ENCODE measurements at regions not wholly inside any gene's neighbourhood (a gene's known extent, or its start where the extent isn't known, plus 50 kb on each side); places are given as distances from the start of the nearest gene placed in this dataset.

GRCh38 chr2:154608438-154608837, 90.1 kb upstream of the KCNJ3 start:
- ChIA-PET CTCF (no interaction called here), POLR2A (ENCODE audit: low non-redundant PET) (no interaction called here)
- no TSS peak for BruUV-seq (replicated peaks)
- Histone ChIP-seq H3K9me3 (ENCODE audit: low read depth, low read length, poor library complexity, severe bottlenecking) (no peaks in the 10 kb centered on the region), H3K4me3 (ENCODE audit: low read depth, low read length, poor library complexity, severe bottlenecking) (no peak overlapping the region), H3K36me3 (ENCODE audit: insufficient read depth, low read length, poor library complexity, severe bottlenecking) (no peaks in the 10 kb centered on the region), H3K4me1 (ENCODE audit: insufficient read depth, low read length, poor library complexity, severe bottlenecking) (no peaks in the 10 kb centered on the region), H3K27me3 (replicated peaks; ENCODE audit: insufficient read depth, low read depth, low read length, poor library complexity) (no peaks in the 10 kb centered on the region), H3K27ac (ENCODE audit: low read depth, low read length, poor library complexity, severe bottlenecking) (no peak overlapping the region)
- intact Hi-C loops (cut with micrococcal nuclease; ENCODE audit: unreplicated experiment): no loop called here
- DNase-seq (ENCODE audit: low spot score): no peak
- TF ChIP-seq EZH2 (IDR thresholded peaks at IDR 0.05; ENCODE audit: borderline replicate concordance, low read depth, low read length, poor library complexity, severe bottlenecking): no peak
- no peak for TF ChIP-seq CTCF (conservative IDR thresholded peaks at IDR 0.05; ENCODE audit: low read depth, low read length)

- no peak overlapping the region for H3K27ac ChIP-seq (ENCODE audit: low read depth, low read length, poor library complexity, severe bottlenecking)
- no peaks in the 10 kb centered on the region for H3K36me3 ChIP-seq (ENCODE audit: insufficient read depth, low read length, poor library complexity, severe bottlenecking)
- CTCF ChIA-PET: no interaction called here
- H3K4me1 ChIP-seq (ENCODE audit: insufficient read depth, low read length, poor library complexity, severe bottlenecking): no peaks in the 10 kb centered on the region
- H3K9me3 ChIP-seq (ENCODE audit: low read depth, low read length, poor library complexity, severe bottlenecking): no peaks in the 10 kb centered on the region
- POLR2A ChIA-PET (ENCODE audit: low non-redundant PET): no interaction called here
- intact Hi-C loops (cut with micrococcal nuclease; ENCODE audit: unreplicated experiment): no loop called here
- H3K27me3 ChIP-seq (replicated peaks; ENCODE audit: insufficient read depth, low read depth, low read length, poor library complexity): no peaks in the 10 kb centered on the region
- TF ChIP-seq CTCF (conservative IDR thresholded peaks at IDR 0.05; ENCODE audit: low read depth, low read length): no peak
- no peak for TF ChIP-seq EZH2 (IDR thresholded peaks at IDR 0.05; ENCODE audit: borderline replicate concordance, low read depth, low read length, poor library complexity, severe bottlenecking)
- no peak for DNase-seq (ENCODE audit: low spot score)
- BruUV-seq (replicated peaks): no TSS peak
- no peak overlapping the region for H3K4me3 ChIP-seq (ENCODE audit: low read depth, low read length, poor library complexity, severe bottlenecking)
Observed at GRCh38 chr2:154614906-154615305, 83.6 kb upstream of the KCNJ3 start.

- H3K9me3 ChIP-seq (ENCODE audit: low read depth, low read length, poor library complexity, severe bottlenecking): no peaks in the 10 kb centered on the region
- no peaks in the 10 kb centered on the region for H3K27me3 ChIP-seq (replicated peaks; ENCODE audit: insufficient read depth, low read depth, low read length, poor library complexity)
- ChIA-PET POLR2A (ENCODE audit: low non-redundant PET) (no interaction called here), CTCF (no interaction called here)
- no peak overlapping the region for H3K4me3 ChIP-seq (ENCODE audit: low read depth, low read length, poor library complexity, severe bottlenecking)
- TF ChIP-seq EZH2 (IDR thresholded peaks at IDR 0.05; ENCODE audit: borderline replicate concordance, low read depth, low read length, poor library complexity, severe bottlenecking): no peak
- intact Hi-C loops (cut with micrococcal nuclease; ENCODE audit: unreplicated experiment): no loop called here
- no peak for DNase-seq (ENCODE audit: low spot score)
- no TSS peak for BruUV-seq (replicated peaks)
- peaks cover 6% of the 10 kb centered on the region for H3K4me1 ChIP-seq (ENCODE audit: insufficient read depth, low read length, poor library complexity, severe bottlenecking)
- H3K27ac ChIP-seq (ENCODE audit: low read depth, low read length, poor library complexity, severe bottlenecking): no peak overlapping the region
- no peaks in the 10 kb centered on the region for H3K36me3 ChIP-seq (ENCODE audit: insufficient read depth, low read length, poor library complexity, severe bottlenecking)
Observed at GRCh38 chr2:154616659-154617058, 81.8 kb upstream of the KCNJ3 start.

GRCh38 chr2:154620471-154620870, 78.0 kb upstream of the KCNJ3 start:
- CTCF ChIA-PET: no interaction called here
- intact Hi-C loops (cut with micrococcal nuclease; ENCODE audit: unreplicated experiment): loop anchor here (2.0 to 5.0 kb wide), 2 partner anchors 168 to 692 kb away; no protein-coding TSS in a partner anchor
- Histone ChIP-seq H3K4me1 (ENCODE audit: insufficient read depth, low read length, poor library complexity, severe bottlenecking) (peaks cover 6% of the 10 kb centered on the region), H3K36me3 (ENCODE audit: insufficient read depth, low read length, poor library complexity, severe bottlenecking) (no peaks in the 10 kb centered on the region), H3K27me3 (replicated peaks; ENCODE audit: insufficient read depth, low read depth, low read length, poor library complexity) (no peaks in the 10 kb centered on the region), H3K9me3 (ENCODE audit: low read depth, low read length, poor library complexity, severe bottlenecking) (no peaks in the 10 kb centered on the region), H3K4me3 (ENCODE audit: low read depth, low read length, poor library complexity, severe bottlenecking) (no peak overlapping the region), H3K27ac (ENCODE audit: low read depth, low read length, poor library complexity, severe bottlenecking) (peak overlapping the region; percentile 71)
- BruUV-seq (replicated peaks): no TSS peak
- DNase-seq (ENCODE audit: low spot score): peak; percentile 68
- POLR2A ChIA-PET (ENCODE audit: low non-redundant PET): no interaction called here
- TF ChIP-seq EZH2 (IDR thresholded peaks at IDR 0.05; ENCODE audit: borderline replicate concordance, low read depth, low read length, poor library complexity, severe bottlenecking): no peak
- TF ChIP-seq CTCF (conservative IDR thresholded peaks at IDR 0.05; ENCODE audit: low read depth, low read length): no peak

All from A673 (cell line).